ENCODE measurements at regions not wholly inside any gene's neighbourhood (a gene's known extent, or its start where the extent isn't known, plus 50 kb on each side); places are given as distances from the start of the nearest gene placed in this dataset.

DNA sequence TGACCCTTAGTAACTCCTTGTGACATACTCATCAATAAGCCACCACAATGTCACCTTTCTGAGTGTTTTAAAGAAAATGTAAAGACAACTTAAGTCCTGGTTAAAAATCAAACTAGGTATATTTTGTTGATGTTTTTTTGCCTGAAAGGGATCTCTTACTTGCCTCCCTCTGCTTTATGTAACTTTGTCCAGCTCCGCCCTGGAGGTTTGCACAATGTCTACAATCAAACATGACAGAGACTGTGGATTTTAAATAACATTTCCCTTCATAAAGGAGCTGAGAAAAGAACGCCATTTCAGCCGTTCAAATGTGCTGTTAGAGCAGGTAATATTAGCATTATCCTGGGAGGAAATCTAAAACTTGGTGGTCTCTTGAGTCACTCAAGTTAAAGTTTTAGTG is 613.9 kb downstream of the SOX5 start:
- TF ChIP-seq EZH2 (IDR thresholded peaks at IDR 0.05; ENCODE audit: low read length), result no peak
- TF ChIP-seq, protein P1, sequence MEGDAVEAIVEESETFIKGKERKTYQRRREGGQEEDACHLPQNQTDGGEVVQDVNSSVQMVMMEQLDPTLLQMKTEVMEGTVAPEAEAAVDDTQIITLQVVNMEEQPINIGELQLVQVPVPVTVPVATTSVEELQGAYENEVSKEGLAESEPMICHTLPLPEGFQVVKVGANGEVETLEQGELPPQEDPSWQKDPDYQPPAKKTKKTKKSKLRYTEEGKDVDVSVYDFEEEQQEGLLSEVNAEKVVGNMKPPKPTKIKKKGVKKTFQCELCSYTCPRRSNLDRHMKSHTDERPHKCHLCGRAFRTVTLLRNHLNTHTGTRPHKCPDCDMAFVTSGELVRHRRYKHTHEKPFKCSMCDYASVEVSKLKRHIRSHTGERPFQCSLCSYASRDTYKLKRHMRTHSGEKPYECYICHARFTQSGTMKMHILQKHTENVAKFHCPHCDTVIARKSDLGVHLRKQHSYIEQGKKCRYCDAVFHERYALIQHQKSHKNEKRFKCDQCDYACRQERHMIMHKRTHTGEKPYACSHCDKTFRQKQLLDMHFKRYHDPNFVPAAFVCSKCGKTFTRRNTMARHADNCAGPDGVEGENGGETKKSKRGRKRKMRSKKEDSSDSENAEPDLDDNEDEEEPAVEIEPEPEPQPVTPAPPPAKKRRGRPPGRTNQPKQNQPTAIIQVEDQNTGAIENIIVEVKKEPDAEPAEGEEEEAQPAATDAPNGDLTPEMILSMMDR (optimal IDR thresholded peaks at IDR 0.05 in 1 of 3, IDR thresholded peaks at IDR 0.05 in 1 of 3, conservative IDR thresholded peaks at IDR 0.05 in 1 of 3; ENCODE audit: extremely low read depth in 1 of 3, insufficient read depth in 2 of 3, low read length in 3 of 3), result no peak

Data from keratinocyte (primary cell).